ENCODE measurements at regions not wholly inside any gene's neighbourhood (a gene's known extent, or its start where the extent isn't known, plus 50 kb on each side); places are given as distances from the start of the nearest gene placed in this dataset.

DNA sequence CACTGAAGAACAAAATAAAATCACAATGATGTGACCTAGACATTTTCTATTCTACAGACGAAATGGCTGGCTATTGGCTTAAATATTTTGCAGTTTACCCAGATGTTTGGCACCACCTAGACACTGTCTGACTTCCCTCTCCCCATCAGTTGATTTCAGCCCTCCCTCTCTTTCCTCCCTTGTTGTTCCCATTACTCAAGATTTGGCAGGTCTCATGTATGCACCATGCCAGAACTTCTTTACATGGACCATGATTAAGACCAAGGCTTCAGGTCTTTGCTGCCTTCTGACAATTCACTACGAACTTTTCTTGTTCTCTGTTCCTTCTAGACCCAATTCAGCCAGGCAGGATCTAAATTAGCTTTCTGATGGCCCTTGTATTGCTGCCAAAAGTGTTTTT lies 66.6 kb upstream of the GDNF start:
- ATAC-seq (ENCODE audit: low read depth): no peak
- no peak overlapping the region for H3K4me2 ChIP-seq (ENCODE audit: low read depth, low read length)
- no peak overlapping the region for H3K9ac ChIP-seq (ENCODE audit: low read depth, low read length)

More for the DNA sequence above, 66.6 kb upstream of the GDNF start:
- no peak overlapping the region for H2BK120ac ChIP-seq (ENCODE audit: low read depth, low read length)
- no peak overlapping the region for H3K18ac ChIP-seq (ENCODE audit: low read depth, low read length)
- no peaks in the 10 kb centered on the region for H3K4me1 ChIP-seq (ENCODE audit: control insufficient read depth, insufficient read depth, low read length)
- H2BK15ac ChIP-seq (ENCODE audit: low read depth, low read length): no peak overlapping the region
- H3K14ac ChIP-seq (replicated peaks; ENCODE audit: low read depth, low read length): no peak overlapping the region
- H2AFZ ChIP-seq (replicated peaks; ENCODE audit: low read length, poor library complexity): no peak overlapping the region
- no peak overlapping the region for H4K5ac ChIP-seq (ENCODE audit: low read depth, low read length)
- no peak overlapping the region for H2AK9ac ChIP-seq (replicated peaks; ENCODE audit: low read depth, low read length, poor library complexity)
- no peaks in the 10 kb centered on the region for H3K79me1 ChIP-seq (ENCODE audit: low read depth in 1 of 2, low read length in 2 of 2)
- no peak overlapping the region for H3K4me3 ChIP-seq (ENCODE audit: insufficient read depth, low read depth, low read length)
- H3K9me1 ChIP-seq (ENCODE audit: insufficient read depth, low read length): no peaks in the 10 kb centered on the region
- H3K27ac ChIP-seq (ENCODE audit: insufficient read depth, low read length): no peak overlapping the region
- H3K23ac ChIP-seq (ENCODE audit: low read depth, low read length): no peak overlapping the region
- H4K8ac ChIP-seq (ENCODE audit: low read depth in 2 of 2, low read length in 2 of 2): no peak overlapping the region
- WGBS, 2 experiments (ENCODE audit: extremely low coverage in 2 of 2, insufficient read length in 1 of 2): 19% methylated on average over 2 of the region's 2 CpGs; no CpG with 5 or more reads in 1 of the 2 experiments
- DNase-seq: no peak
- in situ Hi-C loops (cut with MboI; ENCODE audit: low sequenced_read_pairs): no loop called here
- dilution Hi-C loops (cut with HindIII; ENCODE audit: low sequenced_read_pairs, unreplicated experiment): no loop called here
- no peak overlapping the region for H2BK5ac ChIP-seq (ENCODE audit: low read depth, low read length, poor library complexity, severe bottlenecking)
- TF ChIP-seq MAFK (IDR thresholded peaks at IDR 0.05; ENCODE audit: low read depth, low read length) (no peak), CTCF (conservative IDR thresholded peaks at IDR 0.05; ENCODE audit: low read depth, low read length) (no peak), BHLHE40 (IDR thresholded peaks at IDR 0.05; ENCODE audit: low read depth, low read length) (no peak), CEBPB (IDR thresholded peaks at IDR 0.05; ENCODE audit: low read depth, low read length) (no peak), USF2 (IDR thresholded peaks at IDR 0.05; ENCODE audit: low read depth, low read length) (no peak), NFE2L2 (IDR thresholded peaks at IDR 0.05; ENCODE audit: low read depth, low read length) (no peak), RAD21 (IDR thresholded peaks at IDR 0.05; ENCODE audit: low read length) (no peak), CHD1 (IDR thresholded peaks at IDR 0.05; ENCODE audit: low read depth, low read length) (no peak), MXI1 (IDR thresholded peaks at IDR 0.05; ENCODE audit: borderline replicate concordance, low read depth, low read length) (no peak), RFX5 (IDR thresholded peaks at IDR 0.05; ENCODE audit: low read depth, low read length) (no peak), POLR2A (IDR thresholded peaks at IDR 0.05; ENCODE audit: low read depth, low read length) (no peak), MAZ (IDR thresholded peaks at IDR 0.05; ENCODE audit: borderline replicate concordance, low read depth, low read length) (no peak), RCOR1 (IDR thresholded peaks at IDR 0.05; ENCODE audit: insufficient replicate concordance, low read length) (no peak)
- TF ChIP-seq, protein P1, sequence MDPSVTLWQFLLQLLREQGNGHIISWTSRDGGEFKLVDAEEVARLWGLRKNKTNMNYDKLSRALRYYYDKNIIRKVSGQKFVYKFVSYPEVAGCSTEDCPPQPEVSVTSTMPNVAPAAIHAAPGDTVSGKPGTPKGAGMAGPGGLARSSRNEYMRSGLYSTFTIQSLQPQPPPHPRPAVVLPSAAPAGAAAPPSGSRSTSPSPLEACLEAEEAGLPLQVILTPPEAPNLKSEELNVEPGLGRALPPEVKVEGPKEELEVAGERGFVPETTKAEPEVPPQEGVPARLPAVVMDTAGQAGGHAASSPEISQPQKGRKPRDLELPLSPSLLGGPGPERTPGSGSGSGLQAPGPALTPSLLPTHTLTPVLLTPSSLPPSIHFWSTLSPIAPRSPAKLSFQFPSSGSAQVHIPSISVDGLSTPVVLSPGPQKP (IDR thresholded peaks at IDR 0.05; ENCODE audit: borderline replicate concordance, low read depth, low read length): no peak
- H3K27me3 ChIP-seq (ENCODE audit: control insufficient read depth, insufficient read depth, low read length): peaks cover 30% of the 10 kb centered on the region
- no peak overlapping the region for H2BK20ac ChIP-seq (ENCODE audit: low read depth, low read length)
- CTCF ChIA-PET: no interaction called here
- H2AK5ac ChIP-seq (ENCODE audit: low read depth, low read length): no peak overlapping the region
- intact Hi-C loops (cut with micrococcal nuclease): no loop called here
- H3K36me3 ChIP-seq (ENCODE audit: control insufficient read depth, insufficient read depth, low read length): no peaks in the 10 kb centered on the region
- POLR2A ChIA-PET (ENCODE audit: unreplicated experiment): no interaction called here
- no peaks in the 10 kb centered on the region for H4K20me1 ChIP-seq (ENCODE audit: insufficient read depth, low read length)
- no peaks in the 10 kb centered on the region for H3K9me3 ChIP-seq (ENCODE audit: control insufficient read depth, insufficient read depth, low read length)
- H3K56ac ChIP-seq (ENCODE audit: extremely low read depth, insufficient read depth, low read length): no peak overlapping the region
- H3K4ac ChIP-seq (ENCODE audit: low read depth, low read length): no peak overlapping the region
- H4K91ac ChIP-seq (ENCODE audit: insufficient read depth, low read depth, low read length): no peak overlapping the region
- BruUV-seq (replicated peaks): no TSS peak
